Mesenteric fat pad (tissue), 1 donor: ENCODE measurements at regions not wholly inside any gene's neighbourhood (a gene's known extent, or its start where the extent isn't known, plus 50 kb on each side); places are given as distances from the start of the nearest gene placed in this dataset.

Experiments
- DNase-seq: peaks from one replicate; pipeline ENCODE4 v3.0.0-alpha.2; 2020; ENCODE audit warnings: low spot score
- donor health status: DM: yes; HTN: yes; CAD: no.

DNA sequence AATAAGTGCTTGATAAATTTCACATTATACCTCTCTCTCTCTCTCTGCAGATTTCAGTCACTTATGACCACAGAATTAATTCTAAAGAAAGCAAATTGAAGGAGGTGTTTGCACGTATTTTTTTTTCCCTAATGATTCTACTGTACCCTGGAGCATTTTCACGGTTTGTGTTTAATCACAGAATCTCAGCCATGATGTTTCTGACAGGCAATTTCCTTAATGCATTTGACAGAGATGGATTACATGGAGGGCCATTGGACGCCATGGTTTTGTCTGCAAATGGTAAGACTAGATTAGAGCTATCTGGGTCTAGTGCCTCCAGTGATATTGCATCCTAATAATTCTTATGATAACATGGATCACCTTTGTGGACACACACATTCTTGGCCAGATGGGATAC, 147.5 kb upstream of the RBFOX1 start:
- DNase-seq: no peak

GRCh38 chr16:7183768-7184167, 148.9 kb upstream of the RBFOX1 start:
- no peak for DNase-seq

DNA sequence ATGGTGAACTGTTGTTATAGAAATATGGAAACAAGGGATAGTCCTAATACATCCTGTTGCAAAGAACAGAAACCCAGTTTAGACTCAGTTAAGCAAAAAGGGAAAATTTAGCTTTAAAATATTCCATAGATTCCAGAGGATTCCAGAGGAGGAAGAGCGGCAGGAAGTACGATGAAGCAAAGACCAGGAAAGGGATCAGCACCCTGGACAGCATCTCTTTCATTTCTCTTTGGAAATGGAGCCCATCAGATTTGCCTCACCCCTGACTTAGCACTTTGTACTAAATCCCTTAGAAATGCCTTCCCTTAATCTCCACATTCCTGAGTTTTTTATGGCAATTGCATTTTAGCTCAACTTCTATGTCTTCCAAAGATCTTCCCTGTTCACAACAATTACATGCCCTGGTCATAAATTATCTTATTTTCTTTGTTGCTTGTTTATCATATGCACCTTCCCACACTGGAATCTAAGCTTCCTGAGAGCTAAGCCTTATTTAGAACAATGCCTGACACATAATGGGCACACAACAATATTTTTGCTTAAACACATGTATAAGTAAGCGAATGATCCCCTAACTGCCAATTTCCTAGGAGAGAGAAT, 150.0 kb upstream of the RBFOX1 start:
- DNase-seq: no peak

GRCh38 chr16:7177875-7178274, 154.8 kb upstream of the RBFOX1 start:
- no peak for DNase-seq

- DNase-seq: no peak
Observed at GRCh38 chr16:7171151-7171550, 161.5 kb upstream of the RBFOX1 start.

DNA sequence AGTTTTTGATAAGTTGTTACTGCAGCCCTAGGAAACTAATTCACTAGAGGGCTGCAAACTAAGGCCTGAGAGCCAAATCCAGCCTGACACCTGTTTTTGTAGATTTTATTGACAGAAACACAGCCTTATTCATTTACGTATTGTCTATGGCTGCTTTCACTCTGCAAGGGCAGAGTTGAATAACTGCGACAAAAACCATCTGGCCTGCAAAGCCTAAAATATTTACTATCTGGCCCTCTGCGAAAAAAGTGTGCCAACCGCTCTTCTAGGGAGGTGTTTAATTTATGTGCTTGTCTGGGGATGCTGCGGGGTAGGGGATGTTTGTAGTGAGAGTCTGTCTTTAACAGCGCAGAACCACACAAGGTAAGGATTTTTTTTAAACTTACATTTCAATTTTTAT, 165.0 kb upstream of the RBFOX1 start:
- DNase-seq: no peak

GRCh38 chr16:7161891-7162290, 170.8 kb upstream of the RBFOX1 start:
- DNase-seq: no peak

GRCh38 chr16:7160093-7160492, 172.6 kb upstream of the RBFOX1 start:
- no peak for DNase-seq

- DNase-seq: no peak
Observed at GRCh38 chr16:7158481-7158880, 174.2 kb upstream of the RBFOX1 start.

DNA sequence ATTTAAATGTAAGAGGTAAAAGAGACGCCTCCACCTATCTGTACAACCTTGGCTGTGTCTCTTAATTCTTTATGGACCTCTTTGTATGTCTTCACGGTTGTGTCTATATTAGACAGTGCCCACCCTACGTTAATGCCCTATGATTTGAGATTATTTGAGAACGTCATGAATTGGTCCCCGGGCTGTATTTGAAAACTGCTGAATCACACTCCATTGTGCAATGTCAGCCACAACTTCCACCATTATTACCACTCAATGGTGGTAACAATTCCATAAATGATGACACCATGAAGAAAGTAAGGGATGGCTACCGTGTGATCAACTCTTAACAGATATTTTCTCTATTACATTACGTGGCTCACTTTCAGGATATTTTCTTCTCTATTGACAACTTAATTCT, 182.4 kb upstream of the RBFOX1 start:
- DNase-seq: no peak

DNA sequence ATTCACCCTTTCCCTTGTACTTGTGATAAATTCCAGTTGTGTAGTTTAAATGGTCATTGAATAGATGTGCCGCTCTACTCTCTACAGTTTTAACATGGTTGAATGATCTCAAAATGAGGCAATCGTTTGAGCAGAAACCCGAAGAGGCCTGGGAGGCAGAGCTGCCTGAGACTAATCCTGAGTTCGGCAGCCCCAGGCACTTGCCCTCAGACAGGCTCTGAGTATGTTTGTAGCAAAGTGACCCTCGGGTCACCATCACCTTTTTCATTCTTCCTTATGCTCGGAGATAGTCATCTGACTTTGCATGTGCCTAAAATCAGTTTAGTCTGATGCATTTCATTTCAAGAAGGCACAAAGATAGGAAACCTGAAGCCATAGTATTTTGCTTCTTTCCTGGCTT, 184.0 kb upstream of the RBFOX1 start:
- no peak for DNase-seq

DNA sequence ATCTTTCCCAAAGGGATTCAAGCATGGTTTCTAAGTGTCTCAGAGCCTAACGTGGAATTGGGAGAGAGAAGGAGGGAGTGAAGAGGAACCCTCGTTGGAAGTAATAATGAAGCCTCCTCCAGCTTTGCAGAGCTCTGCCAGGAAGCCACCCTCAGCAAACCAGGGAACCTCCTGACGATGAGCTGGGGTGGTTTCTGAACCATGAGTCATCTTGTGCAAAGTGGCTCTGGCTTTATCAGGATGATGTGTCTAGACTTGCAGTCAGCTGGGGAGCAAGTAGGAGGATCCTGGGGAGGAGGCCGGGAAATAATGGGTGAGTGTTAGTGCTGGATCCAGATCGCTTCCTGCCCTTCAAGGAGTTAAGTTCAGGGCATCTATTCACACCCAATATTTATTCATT, 191.7 kb upstream of the RBFOX1 start:
- DNase-seq: no peak

GRCh38 chr16:7137560-7138330, 194.9 kb upstream of the RBFOX1 start:
- no peak for DNase-seq

- no peak for DNase-seq
Observed at GRCh38 chr16:7132465-7132864, 200.2 kb upstream of the RBFOX1 start.

GRCh38 chr16:7124701-7125100, 207.9 kb upstream of the RBFOX1 start:
- no peak for DNase-seq

DNA sequence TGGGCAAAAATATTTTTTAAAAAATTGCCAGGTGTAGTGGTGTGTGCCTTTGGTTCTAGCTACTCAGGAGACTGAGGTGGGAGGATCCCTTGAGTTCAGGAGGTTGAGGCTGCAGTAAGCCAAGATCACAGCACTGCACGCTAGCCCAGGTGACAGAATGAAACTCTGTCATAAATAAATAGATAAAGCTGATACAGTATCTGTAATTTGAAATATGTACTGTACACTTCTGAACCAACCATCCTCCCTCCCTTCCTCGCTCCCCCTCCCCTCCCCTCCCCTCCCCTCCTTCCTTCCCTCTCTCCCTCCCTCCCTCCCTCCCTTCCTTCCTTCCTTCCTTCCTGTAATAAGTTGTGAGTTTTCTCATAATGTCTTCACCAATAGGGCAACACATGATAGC, 208.4 kb upstream of the RBFOX1 start:
- DNase-seq: no peak

- DNase-seq: no peak
Observed at GRCh38 chr16:7116734-7117133, 215.9 kb upstream of the RBFOX1 start.

DNA sequence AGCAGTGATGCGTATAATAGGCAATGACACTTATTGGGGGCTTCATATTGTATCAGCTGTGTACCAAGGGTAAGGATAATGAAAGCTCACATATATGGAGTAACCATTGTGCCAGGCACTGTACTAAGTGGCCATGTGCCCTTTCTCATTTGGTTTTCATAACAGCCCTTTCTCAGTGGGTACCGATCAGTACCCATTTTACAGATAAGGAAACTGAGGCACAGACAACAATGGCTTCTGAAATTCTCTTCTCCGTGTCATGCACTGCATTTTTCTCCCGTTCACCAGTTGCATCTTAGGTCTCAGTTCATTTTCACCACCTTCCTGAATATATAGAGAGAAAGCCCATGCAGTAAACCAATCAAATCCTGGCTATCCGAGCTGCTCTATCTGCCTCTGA, 216.7 kb upstream of the RBFOX1 start:
- no peak for DNase-seq

DNA sequence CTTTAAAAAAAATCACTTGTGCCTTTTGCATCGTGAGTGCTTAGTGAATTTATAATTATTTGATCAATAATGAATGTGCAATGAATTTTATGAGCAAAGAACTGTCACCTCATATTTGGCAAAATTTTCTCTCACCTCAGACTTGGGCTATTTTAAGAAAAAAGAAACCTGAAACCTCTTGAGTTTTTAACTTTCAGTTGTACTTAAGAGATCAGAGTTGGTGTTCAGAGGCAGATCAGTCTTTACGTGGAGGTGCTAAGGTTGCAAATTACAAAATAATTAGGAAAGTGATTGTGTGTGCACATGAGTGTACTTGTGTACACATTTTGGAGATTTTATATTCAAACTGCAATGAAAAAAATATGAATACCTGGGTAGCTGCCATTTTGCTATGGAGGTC, 218.7 kb upstream of the RBFOX1 start:
- DNase-seq: no peak

- DNase-seq: no peak
Observed at GRCh38 chr16:7113395-7113794, 219.2 kb upstream of the RBFOX1 start.

GRCh38 chr16:7111265-7111664, 221.4 kb upstream of the RBFOX1 start:
- no peak for DNase-seq

GRCh38 chr16:7107436-7107835, 225.2 kb upstream of the RBFOX1 start:
- DNase-seq: no peak

- DNase-seq: no peak
Observed at GRCh38 chr16:7103056-7103455, 229.6 kb upstream of the RBFOX1 start.
